ENCODE measurements at regions not wholly inside any gene's neighbourhood (a gene's known extent, or its start where the extent isn't known, plus 50 kb on each side); places are given as distances from the start of the nearest gene placed in this dataset.

DNA sequence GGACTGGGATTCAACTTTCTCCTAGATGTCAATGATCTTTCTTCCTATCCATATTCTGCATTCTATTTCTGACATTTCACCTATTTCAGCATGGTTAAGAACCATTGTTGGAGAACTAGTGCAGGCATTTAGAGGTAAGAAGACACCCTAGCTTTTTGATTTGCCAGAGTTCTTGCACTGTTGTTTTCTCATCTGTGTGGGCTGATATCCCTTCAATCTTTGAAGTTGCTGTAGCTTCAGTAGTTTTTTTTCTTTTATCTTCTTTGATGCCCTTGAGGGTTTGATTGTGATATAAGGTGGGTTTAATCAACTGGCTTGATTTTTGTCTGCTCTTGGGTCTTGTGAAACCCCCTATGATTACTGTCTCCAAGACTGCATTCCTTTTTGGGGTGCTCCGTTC, 502.1 kb downstream of the ETS1 start:
- Histone ChIP-seq H3K27me3 (ENCODE audit: control insufficient read depth in 2 of 2, insufficient read depth in 2 of 2, low read length in 2 of 2) (no peaks in the 10 kb centered on the region), H4K20me1 (replicated peaks; ENCODE audit: control insufficient read depth, extremely low read depth, insufficient read depth, low read length) (no peaks in the 10 kb centered on the region), H3K36me3 (ENCODE audit: control insufficient read depth in 2 of 2, extremely low read depth in 1 of 2, insufficient read depth in 2 of 2, low read length in 2 of 2) (no peaks in the 10 kb centered on the region), H3K4me1 (ENCODE audit: control insufficient read depth, extremely low read depth, insufficient read depth, low read length) (no peaks in the 10 kb centered on the region), H3K9me1 (replicated peaks; ENCODE audit: control insufficient read depth, extremely low read depth, insufficient read depth, low read length) (no peaks in the 10 kb centered on the region), H3K4me2 (ENCODE audit: insufficient read depth, low read length) (no peak overlapping the region), H2AFZ (ENCODE audit: low read depth, low read length) (no peak overlapping the region), H3K9ac (replicated peaks; ENCODE audit: extremely low read depth, insufficient read depth, low read length) (no peak overlapping the region), H3K4me3 (replicated peaks in 1 of 3; ENCODE audit: insufficient read depth in 1 of 3, low read depth in 1 of 3, low read length in 3 of 3) (no peak overlapping the region), H3K9me3 (replicated peaks; ENCODE audit: control insufficient read depth, insufficient read depth, low read length) (no peaks in the 10 kb centered on the region), H3K27ac (ENCODE audit: insufficient read depth, low read depth, low read length) (no peak overlapping the region), H3K79me2 (ENCODE audit: control insufficient read depth, insufficient read depth, low read length) (no peaks in the 10 kb centered on the region)
- dilution Hi-C loops (cut with MboI; ENCODE audit: extremely low pct_ligation_motif_present, low sequenced_read_pairs), result no loop called here
- ChIA-PET POLR2A (no interaction called here), CTCF (interaction anchor here (0.8 kb wide), 1 partner anchor 9 kb away, joined by 3 read pairs; no protein-coding TSS in a partner anchor)
- DNase-seq (ENCODE audit: low read depth, low spot score) (no peak), FAIRE-seq (no peak)
- TF ChIP-seq POLR2AphosphoS5 (IDR thresholded peaks at IDR 0.05; ENCODE audit: insufficient read depth, low read depth, low read length) (no peak), EZH2 (IDR thresholded peaks at IDR 0.05; ENCODE audit: borderline replicate concordance, low read depth, low read length, severe bottlenecking) (no peak), JUN (IDR thresholded peaks at IDR 0.05; ENCODE audit: borderline replicate concordance, insufficient read depth, insufficient read length, low read depth) (no peak), MYC (IDR thresholded peaks at IDR 0.05; ENCODE audit: low read depth, low read length) (no peak), POLR2A (IDR thresholded peaks at IDR 0.05; ENCODE audit: low read depth, low read length) (no peak)
- TF ChIP-seq, protein P1, sequence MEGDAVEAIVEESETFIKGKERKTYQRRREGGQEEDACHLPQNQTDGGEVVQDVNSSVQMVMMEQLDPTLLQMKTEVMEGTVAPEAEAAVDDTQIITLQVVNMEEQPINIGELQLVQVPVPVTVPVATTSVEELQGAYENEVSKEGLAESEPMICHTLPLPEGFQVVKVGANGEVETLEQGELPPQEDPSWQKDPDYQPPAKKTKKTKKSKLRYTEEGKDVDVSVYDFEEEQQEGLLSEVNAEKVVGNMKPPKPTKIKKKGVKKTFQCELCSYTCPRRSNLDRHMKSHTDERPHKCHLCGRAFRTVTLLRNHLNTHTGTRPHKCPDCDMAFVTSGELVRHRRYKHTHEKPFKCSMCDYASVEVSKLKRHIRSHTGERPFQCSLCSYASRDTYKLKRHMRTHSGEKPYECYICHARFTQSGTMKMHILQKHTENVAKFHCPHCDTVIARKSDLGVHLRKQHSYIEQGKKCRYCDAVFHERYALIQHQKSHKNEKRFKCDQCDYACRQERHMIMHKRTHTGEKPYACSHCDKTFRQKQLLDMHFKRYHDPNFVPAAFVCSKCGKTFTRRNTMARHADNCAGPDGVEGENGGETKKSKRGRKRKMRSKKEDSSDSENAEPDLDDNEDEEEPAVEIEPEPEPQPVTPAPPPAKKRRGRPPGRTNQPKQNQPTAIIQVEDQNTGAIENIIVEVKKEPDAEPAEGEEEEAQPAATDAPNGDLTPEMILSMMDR (IDR thresholded peaks at IDR 0.05; ENCODE audit: extremely low read depth in 1 of 2, insufficient read depth in 1 of 2, low read depth in 1 of 2, low read length in 2 of 2), result no peak
- intact Hi-C loops (cut with micrococcal nuclease), result no loop called here
- no TSS peak for BruUV-seq (replicated peaks)

DNA sequence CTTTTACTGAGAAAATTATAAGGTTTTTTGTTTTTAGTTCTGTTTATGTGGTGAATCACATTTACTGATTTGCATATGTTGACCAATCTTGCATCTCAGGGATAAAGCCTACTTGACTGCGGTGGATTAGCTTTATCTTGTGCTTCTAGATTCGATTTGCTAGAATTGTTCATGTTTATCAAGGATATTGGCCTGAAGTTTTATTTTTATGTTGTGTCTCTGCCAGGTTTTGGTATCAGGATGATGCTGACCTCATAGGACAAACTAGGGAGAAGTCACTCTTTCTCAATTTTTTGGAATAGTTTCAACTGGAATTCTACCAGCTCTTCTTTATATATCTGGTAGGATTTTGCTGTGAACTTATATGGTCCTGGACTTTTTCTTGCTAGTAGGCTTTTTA, 504.8 kb downstream of the ETS1 start:
- dilution Hi-C loops (cut with MboI; ENCODE audit: extremely low pct_ligation_motif_present, low sequenced_read_pairs), result no loop called here

More for the DNA sequence above, 504.8 kb downstream of the ETS1 start:
- Histone ChIP-seq H3K27ac (ENCODE audit: insufficient read depth, low read depth, low read length) (no peak overlapping the region), H3K27me3 (ENCODE audit: control insufficient read depth in 2 of 2, insufficient read depth in 2 of 2, low read length in 2 of 2) (no peaks in the 10 kb centered on the region), H3K4me3 (replicated peaks in 1 of 3; ENCODE audit: insufficient read depth in 1 of 3, low read depth in 1 of 3, low read length in 3 of 3) (no peak overlapping the region), H3K9ac (replicated peaks; ENCODE audit: extremely low read depth, insufficient read depth, low read length) (no peak overlapping the region), H3K4me2 (ENCODE audit: insufficient read depth, low read length) (no peak overlapping the region), H3K9me1 (replicated peaks; ENCODE audit: control insufficient read depth, extremely low read depth, insufficient read depth, low read length) (no peaks in the 10 kb centered on the region), H2AFZ (ENCODE audit: low read depth, low read length) (no peak overlapping the region), H3K36me3 (ENCODE audit: control insufficient read depth in 2 of 2, extremely low read depth in 1 of 2, insufficient read depth in 2 of 2, low read length in 2 of 2) (no peaks in the 10 kb centered on the region), H3K79me2 (ENCODE audit: control insufficient read depth, insufficient read depth, low read length) (no peaks in the 10 kb centered on the region), H4K20me1 (replicated peaks; ENCODE audit: control insufficient read depth, extremely low read depth, insufficient read depth, low read length) (no peaks in the 10 kb centered on the region), H3K9me3 (replicated peaks; ENCODE audit: control insufficient read depth, insufficient read depth, low read length) (no peaks in the 10 kb centered on the region), H3K4me1 (ENCODE audit: control insufficient read depth, extremely low read depth, insufficient read depth, low read length) (no peaks in the 10 kb centered on the region)
- intact Hi-C loops (cut with micrococcal nuclease), result no loop called here
- POLR2A ChIA-PET, result no interaction called here
- CTCF ChIA-PET, result interaction anchor here (1.2 to 2.2 kb wide), 3 partner anchors 17 to 75 kb away, joined by 3 to 5 read pairs (median 5); no protein-coding TSS in a partner anchor
- FAIRE-seq (no peak), DNase-seq (ENCODE audit: low read depth, low spot score) (no peak)
- BruUV-seq (replicated peaks), result no TSS peak
- no peak for TF ChIP-seq JUN (IDR thresholded peaks at IDR 0.05; ENCODE audit: borderline replicate concordance, insufficient read depth, insufficient read length, low read depth)
- no peak for TF ChIP-seq FOS (IDR thresholded peaks at IDR 0.05; ENCODE audit: borderline replicate concordance, insufficient read depth, low read length)
- TF ChIP-seq, protein P1 (IDR thresholded peaks at IDR 0.05; ENCODE audit: extremely low read depth in 1 of 2, insufficient read depth in 1 of 2, low read depth in 1 of 2, low read length in 2 of 2), result no peak
- TF ChIP-seq GATA2 (IDR thresholded peaks at IDR 0.05; ENCODE audit: insufficient read depth, insufficient read length, low read depth, low read length), result no peak
- TF ChIP-seq MYC (IDR thresholded peaks at IDR 0.05; ENCODE audit: low read depth, low read length), result no peak
- TF ChIP-seq POLR2A (IDR thresholded peaks at IDR 0.05; ENCODE audit: low read depth, low read length), result no peak
- TF ChIP-seq EZH2 (IDR thresholded peaks at IDR 0.05; ENCODE audit: borderline replicate concordance, low read depth, low read length, severe bottlenecking), result no peak
- TF ChIP-seq, protein P2, sequence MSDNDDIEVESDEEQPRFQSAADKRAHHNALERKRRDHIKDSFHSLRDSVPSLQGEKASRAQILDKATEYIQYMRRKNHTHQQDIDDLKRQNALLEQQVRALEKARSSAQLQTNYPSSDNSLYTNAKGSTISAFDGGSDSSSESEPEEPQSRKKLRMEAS (IDR thresholded peaks at IDR 0.05; ENCODE audit: insufficient read depth, insufficient read length), result no peak
- no peak for TF ChIP-seq POLR2AphosphoS5 (IDR thresholded peaks at IDR 0.05; ENCODE audit: insufficient read depth, low read depth, low read length)

Data from endothelial cell of umbilical vein (primary cell).